DND-41 (cell line): ENCODE measurements at regions not wholly inside any gene's neighbourhood (a gene's known extent, or its start where the extent isn't known, plus 50 kb on each side); places are given as distances from the start of the nearest gene placed in this dataset.

Source experiments
- CTCF ChIP-seq: IDR thresholded peaks from 2 replicates; pipeline ENCODE4 v1.5.1; 2012; ENCODE audit warnings: borderline replicate concordance, low read length, moderate library complexity, mild to moderate bottlenecking; ENCODE audit not compliant: poor library complexity, severe bottlenecking; ENCODE audit errors: extremely low read depth
- EZH2 ChIP-seq: IDR thresholded peaks from 3 replicates; pipeline ENCODE4 v1.6.1; 2012; ENCODE audit warnings: borderline replicate concordance, low read depth, mild to moderate bottlenecking, moderate library complexity, low read length, inconsistent platforms; ENCODE audit not compliant: severe bottlenecking

GRCh38 chr9:29100762-29101161 lies 1527.5 kb upstream of the C9orf72 start:
- TF ChIP-seq CTCF (no peak), EZH2 (no peak)
